Neuronal stem cell (in vitro differentiated cells): ENCODE measurements at regions not wholly inside any gene's neighbourhood (a gene's known extent, or its start where the extent isn't known, plus 50 kb on each side); places are given as distances from the start of the nearest gene placed in this dataset.
A peak's percentile ranks its signal among the peaks of the same experiment; 100 is the strongest.

Source experiments
- DNase-seq: peaks from one replicate; pipeline ENCODE4 v3.0.0-alpha.2; 2013; ENCODE audit warnings: low spot score
- H2AFZ ChIP-seq: one replicate; pipeline ENCODE4 v1.6.1; 2013; ENCODE audit warnings: mild to moderate bottlenecking, low read length, inconsistent platforms
- H2AK5ac ChIP-seq: 2 replicates; pipeline ENCODE4 v1.6.1; 2013; ENCODE audit warnings: low read depth, mild to moderate bottlenecking, inconsistent platforms, low read length, moderate library complexity, mixed read lengths
- H2BK120ac ChIP-seq: 2 replicates; pipeline ENCODE4 v1.6.1; 2013; ENCODE audit warnings: low read depth, mild to moderate bottlenecking, inconsistent platforms, low read length, moderate library complexity, mixed read lengths
- H2BK12ac ChIP-seq: one replicate; pipeline ENCODE4 v1.6.1; 2013; ENCODE audit warnings: low read length, inconsistent platforms
- H2BK15ac ChIP-seq: 2 replicates; pipeline ENCODE4 v1.6.1; 2013; ENCODE audit warnings: mild to moderate bottlenecking, low read length, inconsistent platforms, mixed read lengths
- H2BK5ac ChIP-seq: one replicate; pipeline ENCODE4 v1.6.1; 2013; ENCODE audit warnings: inconsistent platforms, mild to moderate bottlenecking, low read length, moderate library complexity
- H3K14ac ChIP-seq: one replicate; pipeline ENCODE4 v1.6.1; 2013; ENCODE audit warnings: low read length, inconsistent platforms
- H3K18ac ChIP-seq: 2 replicates; pipeline ENCODE4 v1.6.1; 2013; ENCODE audit warnings: low read length, inconsistent platforms
- H3K23ac ChIP-seq: 2 replicates; pipeline ENCODE4 v1.6.1; 2013; ENCODE audit warnings: low read depth, mild to moderate bottlenecking, mixed read lengths, low read length, inconsistent platforms; ENCODE audit not compliant: poor library complexity
- H3K27ac ChIP-seq: replicated peaks from 3 replicates; pipeline ENCODE4 v1.5.1; 2013; ENCODE audit warnings: low read length, inconsistent platforms
- H3K27me3 ChIP-seq, 3 experiments: 2 replicates each; pipeline ENCODE4 v1.6.1; 2013; ENCODE audit warnings: low read length in 3 of 3, mild to moderate bottlenecking in 2 of 3, inconsistent platforms in 1 of 3, low read depth in 1 of 3, mixed read lengths in 1 of 3, moderate library complexity in 1 of 3; ENCODE audit not compliant: control insufficient read depth in 3 of 3, insufficient read depth in 3 of 3
- H3K36me3 ChIP-seq, 2 donors: replicated peaks in 1 of 2; 2 replicates each; pipeline ENCODE4 v1.6.1; 2013; ENCODE audit warnings: low read length in 2 of 2; ENCODE audit not compliant: control insufficient read depth in 2 of 2, insufficient read depth in 2 of 2
- H3K4ac ChIP-seq: 2 replicates; pipeline ENCODE4 v1.6.1; 2013; ENCODE audit warnings: inconsistent platforms, mild to moderate bottlenecking, low read length, moderate library complexity
- H3K4me1 ChIP-seq, 2 donors: 1 replicate in 1 of 2; 2 replicates in 1 of 2; pipeline ENCODE4 v1.6.1; 2013; ENCODE audit warnings: low read length in 2 of 2, low read depth in 1 of 2; ENCODE audit not compliant: control insufficient read depth in 2 of 2, insufficient read depth in 1 of 2
- H3K4me2 ChIP-seq: one replicate; pipeline ENCODE4 v1.6.1; 2013; ENCODE audit warnings: mild to moderate bottlenecking, low read length, inconsistent platforms; ENCODE audit not compliant: insufficient read depth, poor library complexity, severe bottlenecking
- H3K4me3 ChIP-seq, 2 donors: 2 replicates each; pipeline ENCODE4 v1.5.1; 2013; ENCODE audit warnings: low read length in 2 of 2, mild to moderate bottlenecking in 2 of 2, inconsistent platforms in 1 of 2, moderate library complexity in 1 of 2
- H3K79me1 ChIP-seq: one replicate; pipeline ENCODE4 v1.6.1; 2013; ENCODE audit warnings: low read depth, mild to moderate bottlenecking, inconsistent platforms, low read length, moderate library complexity
- H3K9ac ChIP-seq: one replicate; pipeline ENCODE4 v1.6.1; 2013; ENCODE audit warnings: mild to moderate bottlenecking, low read depth, low read length, inconsistent platforms; ENCODE audit not compliant: poor library complexity
- H3K9me3 ChIP-seq, 2 donors: replicated peaks in 1 of 2; 2 replicates each; pipeline versions ENCODE3 to v1.6.1; 2013; ENCODE audit warnings: low read length in 2 of 2, mild to moderate bottlenecking in 2 of 2, inconsistent platforms in 1 of 2, low read depth in 1 of 2, mixed read lengths in 1 of 2, moderate library complexity in 1 of 2; ENCODE audit not compliant: control insufficient read depth in 2 of 2, insufficient read depth in 1 of 2
- H4K8ac ChIP-seq: one replicate; pipeline ENCODE4 v1.6.1; 2013; ENCODE audit warnings: low read depth, mild to moderate bottlenecking, inconsistent platforms, low read length, moderate library complexity
- H4K91ac ChIP-seq: one replicate; pipeline ENCODE4 v1.6.1; 2013; ENCODE audit warnings: low read length, low read depth, mild to moderate bottlenecking, inconsistent platforms; ENCODE audit not compliant: poor library complexity
- WGBS, 2 donors: extraction: QIAGEN DNeasy Blood & Tissue Kit; methylation state at CpG; one replicate each; pipeline ENCODE4 v1.1.7; 2013; ENCODE audit warnings: missing lambda C conversion rate in 2 of 2, mixed read lengths in 1 of 2; ENCODE audit not compliant: insufficient read length in 2 of 2, insufficient replicate concordance in 1 of 2; ENCODE audit errors: extremely low coverage in 2 of 2; 5-methylcytosine and 5-hydroxymethylcytosine counted together

DNA sequence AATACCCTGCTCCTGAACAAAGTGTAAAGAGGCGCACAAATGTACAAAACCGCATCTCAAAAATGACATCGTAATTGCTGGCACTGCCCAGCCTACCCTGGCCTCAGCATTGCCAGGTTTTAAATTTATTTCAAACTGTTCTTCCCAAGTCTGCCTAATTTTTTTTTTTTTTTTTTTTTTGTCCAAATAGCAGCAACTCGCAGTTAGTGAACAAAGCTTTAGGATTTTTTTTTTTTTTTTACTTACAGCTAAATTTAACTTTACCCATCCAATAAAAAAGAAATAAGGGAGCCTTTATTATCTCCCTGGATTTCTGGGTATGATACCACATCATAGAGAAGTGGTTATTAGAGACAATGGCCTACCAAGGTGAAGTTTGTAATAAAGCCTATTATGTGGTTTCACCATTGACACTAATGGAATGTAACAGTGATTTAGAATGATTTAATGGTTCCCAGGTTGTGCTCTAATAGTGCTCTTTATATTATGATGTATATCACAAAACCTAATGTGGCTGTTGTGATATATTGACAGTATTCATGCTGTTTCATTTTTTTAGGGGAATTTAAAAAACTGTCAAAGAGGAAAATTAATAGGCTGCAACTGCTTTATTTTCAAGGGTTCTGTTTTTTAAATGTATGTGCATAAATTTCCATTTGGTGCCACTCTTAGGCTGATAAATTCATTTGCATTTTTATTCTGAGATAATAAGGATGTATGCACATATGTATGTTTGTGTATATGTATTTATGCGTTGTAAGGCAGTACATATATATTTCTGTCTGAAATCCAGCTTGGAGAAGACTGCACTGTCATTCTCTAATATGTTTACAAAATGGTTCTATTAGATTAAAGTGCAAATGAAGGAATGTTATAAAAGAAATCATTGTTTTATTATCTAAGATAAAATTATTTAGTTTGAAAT is 309.0 kb downstream of the TFEC start:
- no peak overlapping the region for H3K9ac ChIP-seq
- H3K79me1 ChIP-seq: no peaks in the 10 kb centered on the region
- H3K4me2 ChIP-seq: no peak overlapping the region
- no peak overlapping the region for H3K23ac ChIP-seq
- no peak overlapping the region for H2BK120ac ChIP-seq
- no peak overlapping the region for H4K8ac ChIP-seq
- no peak overlapping the region for H2AFZ ChIP-seq
- H3K18ac ChIP-seq: no peak overlapping the region
- H3K4me1 ChIP-seq: no peaks in the 10 kb centered on the region
- no peak overlapping the region for H2AK5ac ChIP-seq
- no CpG with 5 or more reads among the region's 5 CpGs for WGBS, 2 donors
- no peak overlapping the region for H2BK5ac ChIP-seq
- no peak overlapping the region for H2BK12ac ChIP-seq
- H3K4ac ChIP-seq: no peak overlapping the region
- H3K9me3 ChIP-seq: no peaks in the 10 kb centered on the region
- H3K27me3 ChIP-seq: no peaks in the 10 kb centered on the region
- no peak overlapping the region for H4K91ac ChIP-seq
- DNase-seq: no peak
- no peaks in the 10 kb centered on the region for H3K36me3 ChIP-seq
- no peak overlapping the region for H3K14ac ChIP-seq
- no peak overlapping the region for H2BK15ac ChIP-seq
- H3K27ac ChIP-seq: no peak overlapping the region
- no peak overlapping the region for H3K4me3 ChIP-seq

GRCh38 chr7:115719963-115720362 is 310.6 kb downstream of the TFEC start:
- no peak overlapping the region for H2BK5ac ChIP-seq
- no peaks in the 10 kb centered on the region for H3K27me3 ChIP-seq
- H3K4ac ChIP-seq: no peak overlapping the region
- no peak overlapping the region for H2BK15ac ChIP-seq
- no peaks in the 10 kb centered on the region for H3K4me1 ChIP-seq
- H3K4me2 ChIP-seq: no peak overlapping the region
- no peak overlapping the region for H3K4me3 ChIP-seq
- no peaks in the 10 kb centered on the region for H3K9me3 ChIP-seq
- no peak overlapping the region for H3K18ac ChIP-seq
- no peak overlapping the region for H2BK120ac ChIP-seq
- H3K9ac ChIP-seq: no peak overlapping the region
- H3K79me1 ChIP-seq: no peaks in the 10 kb centered on the region
- no peak overlapping the region for H4K8ac ChIP-seq
- H2AFZ ChIP-seq: peak overlapping the region; percentile 13
- no peak for DNase-seq
- H3K27ac ChIP-seq: no peak overlapping the region
- no peak overlapping the region for H4K91ac ChIP-seq
- no peak overlapping the region for H2BK12ac ChIP-seq
- H3K23ac ChIP-seq: no peak overlapping the region
- H3K14ac ChIP-seq: no peak overlapping the region
- WGBS, 2 donors: no CpG with 5 or more reads among the region's 5 CpGs
- no peak overlapping the region for H2AK5ac ChIP-seq
- no peaks in the 10 kb centered on the region for H3K36me3 ChIP-seq

GRCh38 chr7:115709664-115710063 is 320.9 kb downstream of the TFEC start:
- Histone ChIP-seq H3K14ac (no peak overlapping the region), H2BK120ac (no peak overlapping the region), H3K4ac (no peak overlapping the region), H3K36me3 (no peaks in the 10 kb centered on the region), H2AFZ (no peak overlapping the region), H3K18ac (no peak overlapping the region), H3K4me2 (no peak overlapping the region), H3K79me1 (no peaks in the 10 kb centered on the region), H3K27me3 (no peaks in the 10 kb centered on the region), H3K9me3 (no peaks in the 10 kb centered on the region), H2BK12ac (no peak overlapping the region), H2AK5ac (no peak overlapping the region), H3K23ac (no peak overlapping the region), H4K8ac (no peak overlapping the region), H3K9ac (no peak overlapping the region), H2BK15ac (no peak overlapping the region), H3K4me3 (no peak overlapping the region), H2BK5ac (no peak overlapping the region), H3K27ac (no peak overlapping the region), H3K4me1 (peaks cover 3 to 6% of the 10 kb centered on the region in 2 donors), H4K91ac (no peak overlapping the region)
- no CpG with 5 or more reads among the region's 6 CpGs for WGBS, 2 donors
- no peak for DNase-seq

DNA sequence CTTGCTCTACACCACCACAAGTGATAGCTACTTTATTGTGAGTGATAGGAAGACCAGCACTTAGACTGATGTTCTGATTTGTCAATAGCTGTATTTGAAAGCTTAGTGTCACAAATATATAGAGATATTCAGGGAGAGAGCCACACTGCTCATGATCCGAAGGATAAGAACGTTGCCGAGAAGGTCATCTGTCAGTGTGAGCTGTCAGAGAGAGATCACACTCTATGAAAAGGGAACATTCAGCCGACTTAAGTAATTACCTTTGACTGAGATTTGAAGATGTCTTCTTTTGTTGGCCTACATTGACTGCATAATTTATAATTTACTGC is 322.6 kb downstream of the TFEC start:
- Histone ChIP-seq H3K4ac (no peak overlapping the region), H3K36me3 (no peaks in the 10 kb centered on the region), H3K14ac (no peak overlapping the region), H2BK15ac (no peak overlapping the region), H2AFZ (peak overlapping the region; percentile 17), H4K91ac (no peak overlapping the region), H2BK12ac (no peak overlapping the region), H3K4me1 (peaks cover 3 to 6% of the 10 kb centered on the region in 2 donors), H3K23ac (no peak overlapping the region), H2BK5ac (no peak overlapping the region), H3K27ac (no peak overlapping the region), H3K79me1 (no peaks in the 10 kb centered on the region), H2AK5ac (no peak overlapping the region), H3K18ac (no peak overlapping the region), H3K9ac (no peak overlapping the region), H3K4me2 (no peak overlapping the region), H3K27me3 (no peaks in the 10 kb centered on the region), H2BK120ac (no peak overlapping the region), H4K8ac (no peak overlapping the region), H3K4me3 (no peak overlapping the region), H3K9me3 (no peaks in the 10 kb centered on the region)
- DNase-seq: no peak
- WGBS, 2 donors: no CpG with 5 or more reads among the region's 4 CpGs
